Suppressor macrophage treated with lipopolysaccharide for 1 hour (primary cell): ENCODE measurements at regions not wholly inside any gene's neighbourhood (a gene's known extent, or its start where the extent isn't known, plus 50 kb on each side); places are given as distances from the start of the nearest gene placed in this dataset.
"Not testable (repeated sequence)": the region's sequence is repeated elsewhere in the genome, so short reads cannot be mapped to it uniquely, and the experiment has no call there.

Experiments used
- DNase-seq, 3 donors: peaks; one replicate each; pipeline ENCODE4 v3.0.0-alpha.2; 2020 to 2022

GRCh38 chr3:170701696-170702678, 116.1 kb upstream of the SLC7A14 start:
- no peak for DNase-seq

DNA sequence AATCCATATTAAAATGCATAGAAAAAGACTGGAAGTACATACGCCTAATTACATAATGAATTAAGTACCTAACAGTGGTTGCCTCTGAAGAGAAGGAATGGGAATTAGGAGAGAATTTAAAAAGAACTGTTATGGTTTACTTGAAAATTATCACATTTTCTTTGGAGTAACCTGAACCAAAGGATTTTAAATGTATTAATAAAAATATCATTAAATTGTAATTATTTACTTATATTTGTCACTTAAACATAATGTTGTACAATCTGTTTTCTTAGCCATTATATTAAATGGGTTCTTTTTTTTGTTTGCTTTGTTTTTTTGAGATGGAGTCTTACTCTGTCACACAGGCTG, 114.2 kb upstream of the SLC7A14 start:
- DNase-seq: no peak

- peak; percentile 21 to 28 (median 27) for DNase-seq
These were observed 113.5 kb upstream of the SLC7A14 start for GRCh38 chr3:170699158-170700053.

DNA sequence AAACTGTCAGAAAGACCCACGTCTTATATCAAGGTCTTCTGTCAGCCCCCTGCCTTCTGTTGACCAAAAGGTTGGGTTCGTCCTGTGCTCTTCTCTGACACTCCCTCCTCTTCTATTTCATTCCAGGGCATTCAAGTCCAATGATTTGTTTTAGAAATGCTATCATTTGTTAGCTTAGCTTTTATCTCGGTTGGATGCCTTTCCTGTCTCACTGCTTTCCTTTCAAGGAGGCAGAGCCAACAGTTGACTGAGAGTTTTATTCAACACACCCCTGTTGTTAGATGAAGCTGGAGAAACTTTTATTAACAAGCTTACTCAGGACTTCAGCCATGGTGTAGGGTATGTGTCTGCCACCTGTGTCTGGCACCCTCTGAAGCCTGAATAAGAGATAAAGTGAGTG, 112.0 kb upstream of the SLC7A14 start:
- DNase-seq: no peak

- DNase-seq: no peak
These were observed 111.3 kb upstream of the SLC7A14 start for GRCh38 chr3:170697131-170697530.

DNA sequence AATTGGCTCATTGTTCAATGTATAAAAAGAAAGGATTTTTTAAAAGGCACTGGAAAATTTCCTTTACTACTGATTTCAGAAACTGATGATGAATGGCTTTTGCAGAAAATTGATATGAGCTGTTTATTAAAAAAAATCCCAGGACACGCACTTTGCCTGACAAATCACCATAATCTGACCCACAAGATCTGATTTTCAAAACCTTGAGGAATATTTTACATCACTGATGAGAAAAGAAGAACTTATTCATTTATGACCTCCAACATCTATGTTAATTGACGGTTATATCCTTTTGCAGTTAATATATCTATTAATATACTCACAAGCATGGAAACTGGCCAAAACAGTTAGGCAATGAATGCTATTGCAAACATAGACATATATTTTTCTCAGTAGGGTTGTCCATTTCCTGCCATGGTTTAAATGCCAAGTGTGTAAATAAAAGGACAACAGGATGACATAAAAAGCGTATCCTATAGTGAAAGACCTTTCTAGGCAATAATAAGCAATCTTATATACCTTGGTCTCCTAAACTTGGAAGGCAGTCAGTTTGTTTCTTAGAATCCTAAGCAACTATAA, 109.7 kb upstream of the SLC7A14 start:
- DNase-seq: no peak

DNA sequence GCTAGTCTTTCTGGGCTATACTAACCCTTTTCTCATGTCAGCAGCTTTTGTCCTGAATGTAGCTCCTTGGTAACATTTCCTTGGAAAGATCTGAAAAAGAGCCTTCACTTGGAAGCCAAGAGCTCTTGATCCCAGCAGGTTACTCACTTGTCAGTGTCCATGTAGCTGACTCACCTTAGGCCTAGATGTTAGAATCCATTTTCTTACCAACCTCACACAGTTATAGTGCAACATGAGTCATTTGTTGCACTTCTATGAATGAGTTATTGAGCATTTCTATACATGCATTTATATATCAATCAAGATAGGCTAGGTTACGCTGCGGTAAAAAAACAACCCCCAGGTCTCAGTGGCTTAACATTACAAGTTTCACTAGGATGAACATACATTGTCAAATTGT, 106.8 kb upstream of the SLC7A14 start:
- DNase-seq: no peak

GRCh38 chr3:170690661-170690981, 104.7 kb upstream of the SLC7A14 start:
- DNase-seq: no peak

GRCh38 chr3:170689893-170690660, 104.2 kb upstream of the SLC7A14 start:
- peak; percentile 28 to 72 (median 57) for DNase-seq

- DNase-seq: no peak
These were observed 103.5 kb upstream of the SLC7A14 start for GRCh38 chr3:170689296-170689829.

DNA sequence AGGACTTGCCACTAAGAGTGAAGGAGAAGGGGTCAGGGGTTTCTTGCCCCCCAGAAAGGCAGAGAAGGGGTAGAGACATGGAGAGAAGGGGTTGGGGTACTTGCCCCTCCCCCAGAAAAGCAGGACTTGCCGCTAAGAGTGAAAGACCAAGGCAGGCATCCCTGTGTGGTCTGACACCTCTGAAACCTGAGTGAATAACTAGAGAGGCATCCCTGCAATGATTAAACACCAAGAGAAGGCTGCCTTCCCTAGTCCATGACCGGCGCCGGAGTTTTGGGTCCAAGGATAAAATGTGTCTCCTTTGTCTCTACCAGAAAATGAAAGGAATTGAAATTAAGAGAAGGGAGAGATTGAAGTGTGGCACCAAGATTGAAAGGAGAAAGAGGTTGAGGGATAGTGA, 102.3 kb upstream of the SLC7A14 start:
- not testable (repeated sequence) for DNase-seq

GRCh38 chr3:170680593-170680992, 94.7 kb upstream of the SLC7A14 start:
- no peak for DNase-seq

- DNase-seq: no peak
These were observed 93.3 kb upstream of the SLC7A14 start for GRCh38 chr3:170679190-170679589.

DNA sequence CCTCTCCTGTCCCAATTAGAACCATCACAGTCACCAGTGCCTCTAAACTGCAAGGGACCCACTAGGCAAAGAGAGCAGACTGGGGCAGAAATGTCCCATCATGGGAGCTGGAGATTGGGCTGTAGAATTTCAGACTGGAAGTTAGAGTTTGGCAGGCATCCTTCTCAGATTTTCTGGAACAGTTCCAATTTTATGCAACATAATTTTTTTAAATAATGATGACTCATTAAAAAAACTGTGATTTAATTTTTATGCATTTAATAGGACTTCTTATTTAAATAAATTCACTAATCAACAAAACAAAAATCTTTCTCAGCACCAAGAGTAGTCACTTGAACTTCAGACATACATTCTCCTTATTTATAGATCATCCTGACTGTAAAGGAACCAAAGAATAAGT, 84.6 kb upstream of the SLC7A14 start:
- no peak for DNase-seq

DNA sequence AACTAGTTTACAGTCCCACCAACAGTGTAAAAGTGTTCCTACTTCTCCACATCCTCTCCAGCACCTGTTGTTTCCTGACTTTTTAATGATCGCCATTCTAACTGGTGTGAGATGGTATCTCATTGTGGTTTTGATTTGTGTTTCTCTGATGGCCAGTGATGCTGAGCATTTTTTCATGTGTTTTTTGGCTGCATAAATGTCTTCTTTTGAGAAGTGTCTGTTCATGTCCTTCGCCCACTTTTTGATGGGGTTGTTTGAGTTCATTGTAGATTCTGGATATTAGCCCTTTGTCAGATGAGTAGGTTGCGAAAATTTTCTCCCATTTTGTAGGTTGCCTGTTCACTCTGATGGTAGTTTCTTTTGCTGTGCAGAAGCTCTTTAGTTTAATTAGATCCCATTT, 77.1 kb upstream of the SLC7A14 start:
- not testable (repeated sequence) for DNase-seq

- DNase-seq: no peak
These were observed 74.3 kb upstream of the SLC7A14 start for GRCh38 chr3:170660139-170660538.

DNA sequence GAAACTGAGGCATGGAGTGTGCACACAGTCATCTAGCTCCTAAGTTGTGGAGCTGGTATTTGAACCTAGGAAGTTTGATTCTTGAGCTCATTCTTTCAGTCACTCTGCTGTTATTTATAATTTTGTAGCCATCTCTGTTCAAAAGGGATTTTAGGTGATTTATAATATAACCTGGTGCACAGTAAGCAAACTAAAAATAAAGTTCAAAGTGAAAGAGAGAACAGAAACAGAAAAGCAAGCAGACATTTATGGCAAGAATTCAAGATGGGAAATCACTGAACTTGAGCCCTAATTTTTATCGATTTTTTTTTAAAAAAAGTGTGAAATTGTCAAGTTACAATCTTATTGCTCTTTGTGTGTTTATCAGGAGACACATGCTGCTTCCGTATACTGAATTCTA, 71.4 kb upstream of the SLC7A14 start:
- no peak for DNase-seq

GRCh38 chr3:170656284-170656683, 70.4 kb upstream of the SLC7A14 start:
- no peak for DNase-seq

DNA sequence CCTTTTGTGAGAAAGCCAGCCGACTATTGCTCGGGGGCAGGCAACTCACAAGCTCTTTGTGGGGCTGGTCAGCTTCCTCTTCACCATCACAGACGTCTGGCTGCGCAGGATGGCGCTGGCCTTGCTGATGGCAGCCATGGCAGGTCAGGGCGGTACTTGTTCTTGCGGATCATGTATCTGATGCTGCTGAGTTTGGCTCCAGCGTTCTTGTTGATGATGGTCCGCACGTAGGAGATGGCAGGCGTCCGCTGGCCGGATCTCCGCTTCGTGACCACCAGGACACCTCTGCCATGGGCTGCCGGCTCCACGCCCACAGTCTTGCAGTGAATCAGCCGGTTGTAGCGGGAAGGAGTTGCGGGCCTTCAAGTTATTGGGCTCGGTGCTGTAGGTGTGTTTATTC, 67.9 kb upstream of the SLC7A14 start:
- DNase-seq: no peak

GRCh38 chr3:170651260-170651845, 65.5 kb upstream of the SLC7A14 start:
- no peak for DNase-seq

- not testable (repeated sequence) for DNase-seq
These were observed 64.7 kb upstream of the SLC7A14 start for GRCh38 chr3:170650557-170650956.

DNA sequence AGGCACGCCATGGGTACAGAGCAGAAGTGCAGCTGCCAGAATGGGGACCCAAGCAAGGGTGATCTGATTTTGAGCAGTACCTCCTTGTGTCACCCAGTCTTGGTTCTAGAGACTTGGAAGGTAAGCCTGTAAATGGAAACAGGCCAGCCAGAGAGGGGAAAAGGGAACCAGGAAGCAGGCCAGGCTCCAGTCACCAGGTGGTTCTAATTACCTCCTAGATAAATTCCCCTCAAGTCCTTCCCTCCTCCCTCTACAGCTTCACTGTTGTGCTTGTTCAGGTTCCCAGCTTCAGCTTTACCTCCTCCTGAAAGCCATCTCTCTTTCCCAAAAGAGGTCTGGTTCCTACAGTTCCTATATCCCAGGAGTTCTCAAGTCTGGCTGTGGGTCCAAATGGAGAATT, 58.8 kb upstream of the SLC7A14 start:
- no peak for DNase-seq
